GM04503 (cell line): ENCODE measurements at regions not wholly inside any gene's neighbourhood (a gene's known extent, or its start where the extent isn't known, plus 50 kb on each side); places are given as distances from the start of the nearest gene placed in this dataset.

ENCODE experiments used
- DNase-seq: peaks from one replicate; pipeline ENCODE4 v3.0.0-alpha.2; 2012; ENCODE audit warnings: low read depth

DNA sequence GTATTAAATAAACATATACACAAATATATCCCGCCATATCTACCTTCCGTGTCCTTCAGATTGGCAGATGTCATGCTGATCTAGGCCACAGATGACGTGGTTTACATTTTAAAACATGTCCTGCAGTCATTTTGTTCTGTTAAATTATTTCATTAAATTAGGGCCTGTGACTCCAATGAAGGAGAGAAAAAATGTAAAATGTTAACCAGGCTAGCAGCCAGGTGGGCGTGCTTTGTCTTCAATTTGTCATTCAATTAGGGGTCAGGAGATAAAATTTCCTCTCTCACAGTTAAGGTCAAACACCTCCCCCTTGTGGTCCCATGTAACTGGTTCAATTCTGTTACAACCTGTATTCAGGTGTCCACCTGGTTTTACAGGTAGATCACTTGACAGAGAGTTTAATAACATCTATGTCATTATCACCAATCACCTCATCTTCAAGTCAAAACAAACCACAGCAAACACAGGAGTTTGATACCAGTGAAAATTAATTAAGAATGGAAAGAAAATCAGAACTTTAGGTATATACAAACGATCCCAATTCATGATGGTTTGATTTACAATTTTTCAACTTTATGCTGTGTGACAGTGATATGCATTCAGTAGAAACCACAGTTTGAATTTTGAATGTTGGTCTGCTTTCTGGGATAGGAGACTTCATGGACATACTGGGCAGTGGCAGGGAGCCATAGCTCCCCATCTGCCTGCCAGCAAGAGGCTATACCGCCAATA lies 339.4 kb downstream of the CMPK2 start:
- DNase-seq: no peak

DNA sequence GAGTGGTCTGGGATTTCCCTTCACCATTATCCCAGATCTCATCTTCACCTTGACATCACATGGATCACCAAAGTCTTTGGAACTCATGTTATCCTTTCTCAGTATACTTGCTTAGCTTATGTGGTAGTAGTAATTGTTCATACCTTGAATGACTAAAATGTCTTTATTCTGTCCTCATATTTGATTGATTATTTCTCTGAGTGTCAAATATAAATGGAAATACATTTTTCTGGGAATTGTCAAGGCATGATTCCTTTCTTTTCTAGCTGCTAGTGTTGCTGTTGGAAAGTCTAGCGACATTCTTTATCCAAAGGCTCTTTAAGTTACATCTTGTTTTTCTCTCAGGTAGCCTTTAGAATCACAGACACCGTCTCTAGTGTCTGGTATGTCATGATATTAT lies 334.4 kb downstream of the CMPK2 start:
- no peak for DNase-seq

DNA sequence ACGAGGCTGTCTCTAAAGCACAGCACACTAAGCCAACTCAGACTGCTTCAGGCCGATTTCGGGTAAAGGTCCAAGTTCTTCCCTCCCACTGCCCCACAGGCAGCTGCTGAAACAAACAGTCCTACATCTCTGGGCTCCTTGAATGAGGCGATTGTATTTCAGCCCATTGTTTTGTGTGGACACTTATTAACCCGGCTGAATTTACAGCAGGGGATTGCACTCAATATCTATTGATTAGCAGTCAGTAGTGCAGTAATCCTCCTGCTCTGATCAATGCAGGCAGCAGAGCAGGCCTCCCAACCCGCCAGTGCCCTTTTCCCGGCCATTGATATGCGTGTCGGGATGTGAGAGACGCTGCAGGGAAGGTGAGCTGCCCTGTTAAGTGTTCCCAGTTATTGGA lies 330.1 kb downstream of the CMPK2 start:
- DNase-seq: no peak

DNA sequence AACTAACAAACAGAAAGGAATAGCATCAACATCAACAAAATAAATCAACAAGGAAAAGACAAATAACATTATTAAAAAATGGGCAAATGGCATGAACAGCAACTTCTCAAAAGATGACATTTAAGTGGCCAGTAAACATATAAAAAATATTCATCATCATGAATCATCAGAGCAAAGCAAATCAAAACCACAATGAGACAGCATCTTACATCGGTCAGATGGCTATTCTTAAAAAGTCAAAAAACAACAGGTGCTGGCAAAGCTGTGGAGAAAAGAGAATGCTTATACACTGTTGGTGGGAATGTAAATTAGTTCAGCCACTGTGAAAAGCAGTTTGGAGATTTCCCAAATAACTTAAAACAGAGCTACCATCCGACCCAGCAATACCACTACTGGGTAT lies 327.1 kb downstream of the CMPK2 start:
- DNase-seq: no peak

DNA sequence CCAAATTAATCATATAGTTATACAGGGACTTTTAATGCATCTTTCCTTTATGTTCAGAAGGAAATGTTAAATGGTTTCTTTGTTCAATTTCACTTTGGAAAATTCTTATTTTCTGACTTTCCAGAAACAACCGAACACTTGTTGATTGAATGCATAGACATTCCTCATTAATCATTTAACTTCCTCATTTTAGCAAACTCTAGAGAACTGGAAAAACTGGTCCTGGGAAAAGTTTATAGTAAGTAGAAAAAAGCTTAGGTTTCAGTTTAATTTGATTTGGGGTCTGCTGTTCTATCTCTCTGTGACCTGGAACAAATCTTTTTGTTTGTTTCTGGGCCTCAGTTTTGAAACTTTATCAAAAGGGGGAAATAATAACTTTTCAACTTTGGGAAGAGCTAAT lies 320.4 kb downstream of the CMPK2 start:
- DNase-seq: no peak

DNA sequence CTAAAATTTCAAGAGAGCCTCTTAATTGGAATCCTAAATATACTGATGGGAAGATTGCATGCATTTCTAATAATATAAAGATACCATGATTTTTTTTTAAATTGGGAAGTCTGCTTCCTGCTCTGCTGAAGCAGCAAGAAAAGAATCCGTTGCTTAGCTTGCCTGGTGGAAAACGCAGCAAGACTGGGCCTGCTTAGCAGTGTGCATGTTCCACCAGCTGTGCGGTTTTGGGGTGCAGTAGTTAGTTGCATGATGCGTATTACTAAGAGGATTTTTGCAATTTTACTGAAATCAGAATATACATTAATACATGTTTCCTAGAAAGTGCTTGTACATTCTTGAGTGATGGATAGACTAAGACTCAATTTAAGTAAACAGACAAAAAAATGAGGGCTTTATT lies 319.9 kb downstream of the CMPK2 start:
- DNase-seq: no peak

DNA sequence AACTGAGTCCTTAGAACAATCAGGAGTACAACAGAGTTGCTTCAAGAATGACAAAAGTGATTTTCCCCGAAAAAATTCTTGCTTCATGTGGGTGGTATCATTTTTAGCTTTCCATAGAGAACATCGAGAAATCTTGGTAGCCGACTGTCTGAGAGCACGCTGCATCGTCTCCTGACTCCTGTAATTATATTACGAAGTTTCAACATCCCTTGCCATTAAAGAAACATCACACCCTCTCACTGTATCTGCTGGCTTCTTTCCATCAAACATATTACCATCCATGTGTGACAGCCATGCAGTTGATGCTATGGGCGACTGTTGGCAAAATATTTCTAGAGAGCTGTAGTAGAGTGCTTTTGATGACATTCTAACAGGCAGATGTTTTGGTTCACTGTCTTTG lies 311.2 kb downstream of the CMPK2 start:
- DNase-seq: no peak

DNA sequence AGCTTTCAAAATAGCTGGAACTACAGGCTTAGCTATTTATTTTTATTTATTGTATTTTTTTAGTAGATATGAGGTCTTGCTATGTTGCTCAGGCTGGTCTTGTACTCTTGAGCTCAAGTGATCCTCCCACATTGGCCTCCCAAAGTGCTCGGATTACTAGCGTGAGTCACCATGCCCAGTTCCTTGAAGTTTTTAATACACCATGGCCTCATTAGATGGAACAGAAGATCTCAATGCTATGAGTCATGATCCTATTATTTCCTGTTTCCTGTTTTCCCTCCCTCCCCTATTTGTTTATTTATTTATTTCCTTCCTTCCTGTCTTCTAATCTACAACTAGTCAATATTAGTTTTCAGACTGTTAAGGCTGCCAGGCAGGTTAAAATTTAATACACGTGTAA lies 309.0 kb downstream of the CMPK2 start:
- DNase-seq: no peak

DNA sequence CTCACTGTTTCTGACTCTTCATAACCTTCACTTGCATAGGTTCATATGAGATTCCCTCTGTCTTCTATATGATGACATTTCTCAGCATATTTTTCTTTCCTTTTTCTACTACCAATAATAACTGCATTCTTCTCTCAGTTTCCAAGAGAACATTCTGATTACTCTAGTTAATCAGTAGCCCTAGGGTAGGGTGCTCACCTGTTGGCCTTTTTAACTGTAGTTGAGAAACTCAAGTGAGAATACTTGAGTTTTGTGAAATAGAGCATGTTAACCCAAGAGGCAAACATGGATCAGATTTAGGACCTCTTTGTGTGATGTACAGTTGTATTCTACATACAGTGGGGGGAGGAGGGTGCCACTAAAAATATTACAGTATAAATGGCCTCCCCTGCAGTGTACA lies 308.0 kb downstream of the CMPK2 start:
- DNase-seq: no peak

DNA sequence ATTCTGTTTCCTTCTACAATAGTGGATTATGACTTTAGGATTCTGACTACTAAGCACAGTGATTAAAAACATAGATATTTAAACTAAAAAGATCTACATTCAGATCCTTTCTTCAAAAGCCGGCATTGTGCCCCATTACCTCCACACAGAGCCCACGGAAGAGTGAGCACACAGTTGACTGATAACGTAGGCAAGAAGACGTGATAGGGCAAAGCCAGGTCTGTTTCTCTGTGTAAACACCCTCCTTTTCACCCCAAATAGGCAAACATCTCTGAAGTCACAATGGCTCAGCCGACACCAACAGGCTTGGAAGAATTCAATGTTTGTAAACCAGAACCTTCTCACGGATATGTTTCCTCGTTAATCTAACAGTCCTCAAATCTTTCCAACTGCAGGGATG lies 302.9 kb downstream of the CMPK2 start:
- DNase-seq: no peak

DNA sequence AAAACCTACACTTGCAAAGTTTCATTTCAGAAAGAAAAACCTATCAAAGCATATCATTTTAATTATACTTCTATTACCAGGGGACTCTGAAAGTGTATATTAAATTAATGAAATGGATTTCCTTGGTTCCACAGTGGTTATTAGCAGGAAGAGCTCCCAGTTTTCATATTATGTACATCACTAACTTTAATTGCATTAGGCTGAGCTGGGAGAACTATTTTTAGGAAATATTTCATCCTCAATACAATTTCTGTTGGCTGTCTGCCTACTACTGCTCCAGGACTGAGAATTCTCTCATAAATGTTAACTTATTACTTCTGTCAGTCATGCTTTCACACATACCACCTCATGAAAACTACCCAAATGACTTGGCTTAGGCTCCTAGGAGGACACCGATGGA lies 301.4 kb downstream of the CMPK2 start:
- no peak for DNase-seq

DNA sequence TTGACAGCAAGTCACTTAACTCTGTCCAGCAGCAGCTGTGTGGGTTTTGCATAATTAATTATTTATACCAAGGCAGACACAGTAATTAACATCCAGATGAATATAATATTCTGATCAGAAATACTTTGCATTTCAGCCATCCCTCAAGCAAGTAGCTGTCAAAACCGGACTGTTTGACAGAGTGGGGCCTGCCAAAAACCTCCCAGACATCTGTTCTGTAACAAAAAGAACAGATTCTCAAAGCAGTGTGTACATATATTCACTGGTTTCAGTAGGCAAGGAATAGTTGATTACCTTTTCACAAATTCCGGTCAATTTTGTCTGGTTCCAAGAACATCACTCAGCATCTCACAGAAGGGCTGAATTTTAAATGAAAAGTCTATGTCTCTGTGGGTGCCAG lies 291.6 kb downstream of the CMPK2 start:
- DNase-seq: no peak

DNA sequence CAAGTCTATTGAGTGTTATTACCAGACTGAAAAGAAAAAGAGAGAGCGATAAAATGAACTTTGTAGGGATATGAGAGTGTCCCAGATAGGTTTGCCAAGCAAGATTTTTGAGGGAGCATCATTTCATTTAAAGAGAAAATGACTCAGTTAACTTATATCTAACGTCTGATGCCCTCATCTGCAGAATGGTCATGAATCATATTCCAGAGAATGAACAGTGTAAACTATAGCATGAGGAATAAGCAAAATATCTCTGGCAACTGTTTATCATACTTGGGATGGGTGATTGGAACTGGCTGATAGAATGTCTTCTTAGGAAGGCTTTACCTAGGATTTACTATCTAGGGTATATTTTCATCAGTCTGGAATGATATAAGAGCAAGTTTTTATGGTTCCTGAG lies 289.4 kb downstream of the CMPK2 start:
- DNase-seq: no peak

DNA sequence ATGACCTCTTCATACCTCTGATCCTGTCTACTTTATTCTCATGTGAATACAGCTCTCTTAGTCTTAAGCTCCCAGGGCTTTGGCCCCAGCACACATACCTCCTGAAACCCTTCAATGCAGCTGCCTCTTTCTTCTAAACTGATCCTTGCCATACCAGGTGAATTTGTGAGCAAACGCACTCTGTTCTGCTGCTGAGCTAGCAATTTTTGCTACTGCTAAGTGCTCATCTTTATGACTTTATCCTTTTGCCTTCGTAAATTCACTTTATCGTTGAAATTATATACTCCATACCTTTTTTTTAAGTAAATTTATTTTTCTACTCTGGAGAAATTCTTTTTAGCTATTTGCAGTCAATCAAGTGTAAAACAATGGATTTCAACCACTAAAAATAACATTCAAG lies 287.7 kb downstream of the CMPK2 start:
- no peak for DNase-seq

DNA sequence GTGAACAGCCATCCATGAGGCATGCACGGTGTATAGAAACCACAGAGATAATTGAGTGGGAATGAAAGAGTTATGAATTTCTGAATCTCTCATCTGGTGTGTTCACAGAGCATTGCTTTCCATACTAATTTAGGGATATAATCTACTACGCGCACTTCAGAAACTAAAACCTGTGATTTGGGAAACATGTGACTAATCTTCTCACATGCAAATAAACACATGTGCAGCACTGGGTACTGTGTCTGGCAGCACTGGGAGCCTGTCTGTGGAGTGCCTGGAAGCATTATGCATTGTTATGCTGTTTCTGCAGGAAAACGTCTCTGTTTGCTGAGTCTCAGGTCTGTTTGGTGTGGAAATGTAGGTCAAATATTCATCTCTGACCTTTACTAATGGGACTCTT lies 287.3 kb downstream of the CMPK2 start:
- DNase-seq: no peak

DNA sequence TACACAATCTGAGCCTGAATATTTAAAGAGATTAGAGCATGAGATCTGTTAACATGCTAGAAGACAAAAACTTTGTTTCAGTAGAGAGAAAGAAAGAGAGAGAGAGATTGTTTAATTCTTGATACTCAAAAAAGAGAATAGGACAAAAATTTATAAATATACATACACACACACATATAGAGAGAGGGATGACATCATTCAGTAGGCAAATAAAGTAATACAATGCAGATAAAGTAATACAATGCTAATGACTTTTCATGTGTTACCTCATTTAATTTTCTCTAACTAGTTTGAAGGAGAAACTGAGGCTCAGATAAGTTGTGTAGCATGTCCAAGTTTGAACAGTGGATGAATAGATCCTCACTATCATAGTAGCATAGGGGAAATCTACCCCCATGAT lies 286.4 kb downstream of the CMPK2 start:
- no peak for DNase-seq

DNA sequence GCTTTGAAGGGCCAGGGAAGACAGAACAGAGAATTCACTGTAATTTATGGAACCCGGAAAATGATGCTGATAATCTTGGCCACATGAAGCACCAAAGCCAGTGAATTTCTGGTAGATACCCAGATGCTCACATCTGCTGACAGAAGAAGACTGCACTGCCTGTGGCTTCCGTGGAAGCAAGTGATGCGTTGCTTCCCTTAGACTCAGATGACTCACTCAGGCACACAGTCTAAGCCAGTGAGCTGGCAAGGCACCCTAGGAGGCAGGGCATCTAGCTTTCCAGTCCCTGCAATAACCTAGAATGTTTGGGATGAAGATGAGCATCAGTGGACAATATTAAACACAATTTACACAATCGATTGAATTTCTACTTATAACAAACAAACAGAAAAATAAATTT lies 284.7 kb downstream of the CMPK2 start:
- no peak for DNase-seq

DNA sequence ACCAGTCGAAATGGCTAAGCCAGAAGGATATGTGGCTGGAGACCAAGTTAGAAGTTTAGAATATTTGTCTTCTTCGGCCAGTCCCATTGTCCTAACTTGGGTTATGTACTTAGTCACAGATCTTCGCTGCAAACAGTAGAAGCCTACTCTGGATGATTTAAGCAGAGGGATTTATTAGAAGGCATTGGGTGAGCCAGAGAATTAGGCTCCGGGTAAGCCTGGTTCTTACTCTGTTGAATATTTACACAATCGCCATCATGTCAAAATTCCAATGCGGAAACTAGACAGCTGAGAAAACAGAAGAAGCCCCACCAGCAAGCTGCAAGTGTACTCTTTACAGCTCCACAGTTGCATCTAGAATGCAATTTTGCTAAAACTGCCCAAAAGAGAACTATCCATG lies 276.6 kb downstream of the CMPK2 start:
- no peak for DNase-seq

DNA sequence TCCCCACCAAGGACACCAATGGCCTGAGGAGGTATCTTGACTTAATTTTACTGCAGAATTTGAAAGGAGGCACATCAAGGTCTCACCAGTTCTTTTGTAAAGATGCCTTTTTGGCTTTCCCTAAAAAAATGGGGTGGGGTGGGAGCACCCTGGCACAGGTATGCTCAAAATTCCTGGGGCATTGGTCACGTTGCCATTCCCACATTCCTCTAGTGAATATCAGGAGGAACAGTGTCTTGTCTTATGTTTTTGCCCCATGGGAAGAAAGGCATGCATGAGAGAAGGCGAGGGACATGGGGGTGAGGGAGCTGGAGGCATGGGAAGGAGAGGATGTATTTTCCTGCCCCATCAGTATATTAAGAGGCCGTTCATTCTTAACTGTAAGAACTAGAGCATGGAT lies 275.3 kb downstream of the CMPK2 start:
- DNase-seq: no peak

DNA sequence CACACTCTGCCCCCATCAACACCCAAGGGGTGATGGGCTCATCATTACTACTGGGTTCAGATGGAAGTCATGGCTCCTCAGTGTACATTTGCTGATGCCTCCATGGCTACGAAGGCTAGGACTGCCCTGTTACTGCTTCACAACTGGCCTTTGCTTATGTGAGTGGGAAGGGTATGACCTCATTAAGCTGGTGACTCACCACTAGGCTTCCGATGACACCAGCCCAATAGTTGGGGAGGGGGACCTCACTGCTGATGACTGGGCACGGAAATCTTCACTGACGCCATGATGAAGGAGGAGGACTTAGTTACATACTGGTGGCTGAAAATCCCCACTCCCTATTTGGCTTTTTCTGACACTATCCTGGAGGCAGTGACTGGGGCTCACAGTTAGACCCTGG lies 263.2 kb downstream of the CMPK2 start:
- DNase-seq: no peak

DNA sequence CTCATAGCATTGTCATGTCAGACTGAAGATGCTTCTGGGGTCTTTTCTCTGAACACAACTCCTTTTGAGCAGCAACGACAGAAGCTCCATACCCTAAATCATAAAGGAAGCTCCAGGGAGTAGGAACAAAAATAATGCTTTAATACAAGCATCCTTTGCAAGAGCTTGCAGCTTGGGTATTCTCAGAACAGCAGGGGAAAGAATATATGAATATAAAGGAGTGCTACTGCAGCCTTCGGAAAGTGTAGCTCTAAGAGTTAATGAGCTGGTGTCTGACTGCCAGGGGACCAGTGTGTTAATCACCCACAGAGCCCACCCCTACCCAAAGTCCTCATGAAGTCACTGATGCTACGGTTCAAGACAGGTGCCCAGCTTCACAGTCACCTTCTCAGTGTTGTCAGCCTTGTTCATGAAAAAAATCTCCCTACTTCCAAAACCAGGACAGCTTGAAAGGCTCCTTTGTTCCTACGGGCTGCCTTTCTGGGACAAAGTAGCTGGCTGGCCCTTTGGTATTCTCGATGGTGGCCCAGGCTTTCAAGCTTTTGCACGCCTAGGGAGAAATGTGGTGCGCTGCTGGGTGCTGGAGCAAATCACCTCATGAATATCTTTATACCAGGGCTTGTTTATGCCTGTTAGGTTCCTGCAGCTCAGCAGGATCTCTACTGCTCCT lies 259.7 kb downstream of the CMPK2 start:
- no peak for DNase-seq

DNA sequence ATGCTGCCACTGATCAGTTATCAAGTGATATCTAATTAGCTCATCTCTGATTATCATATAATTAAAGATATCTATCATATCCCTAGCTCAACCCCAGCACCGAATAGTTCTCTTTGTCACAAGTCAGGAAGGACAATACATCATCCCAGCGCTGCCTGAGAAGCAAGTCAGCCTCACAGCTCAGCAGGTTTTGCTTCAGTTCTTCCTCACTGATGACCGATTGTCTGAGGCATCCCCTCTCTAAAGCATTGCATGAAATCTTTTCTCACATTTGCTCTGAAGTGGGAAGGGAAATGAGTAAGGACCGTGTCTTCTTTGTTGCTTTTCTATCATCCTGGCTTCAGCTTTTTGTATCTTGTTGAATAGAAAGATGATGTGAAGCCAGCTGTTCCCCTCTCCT lies 247.9 kb downstream of the CMPK2 start:
- DNase-seq: no peak

DNA sequence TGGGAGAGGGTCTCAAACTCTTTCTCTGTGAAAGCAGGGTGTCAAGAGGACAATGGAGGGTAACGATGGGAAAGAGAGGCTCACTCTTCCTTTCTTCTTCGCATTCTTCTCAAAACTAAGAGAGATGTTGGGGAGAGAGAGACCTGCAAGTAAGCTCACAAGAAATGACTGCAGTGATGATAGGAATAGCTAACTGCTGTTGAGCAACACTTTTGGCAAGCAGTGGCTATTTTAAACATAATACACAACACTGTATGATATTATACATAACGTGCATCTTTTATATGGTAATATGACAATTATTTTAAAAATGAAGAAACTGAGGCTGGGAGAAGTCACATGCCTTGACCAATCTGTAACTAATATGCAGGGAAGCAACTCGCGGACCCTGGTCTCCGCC lies 247.5 kb downstream of the CMPK2 start:
- no peak for DNase-seq

DNA sequence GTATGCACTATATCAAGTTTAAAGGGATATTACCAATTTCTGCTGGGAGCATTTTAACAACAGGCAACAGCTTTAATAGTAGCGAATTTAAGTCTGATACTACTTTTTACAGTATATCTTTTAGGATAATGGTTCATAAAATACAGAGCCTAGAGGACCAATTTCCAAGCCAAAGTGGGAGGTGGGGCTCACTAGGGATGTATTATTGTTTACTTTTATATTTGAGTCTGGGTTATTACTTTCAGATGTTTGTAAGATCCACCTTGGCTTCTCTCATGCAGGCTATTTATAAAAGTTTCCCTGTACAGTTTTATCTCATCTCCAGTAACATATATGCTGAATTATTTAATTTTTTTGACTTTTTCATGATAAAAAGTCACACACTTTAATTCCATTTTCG lies 242.0 kb downstream of the CMPK2 start:
- no peak for DNase-seq
